Ovary (tissue), 7 donors: ENCODE measurements at regions not wholly inside any gene's neighbourhood (a gene's known extent, or its start where the extent isn't known, plus 50 kb on each side); places are given as distances from the start of the nearest gene placed in this dataset.

Source experiments
- DNase-seq, 5 donors: peaks; one replicate each; pipeline ENCODE4 v3.0.0-alpha.2; 2019 to 2020
- H3K27ac ChIP-seq, 2 donors: fragments of 200-600 bp; one replicate each; pipeline versions ENCODE4 v1.5.1 to v1.8.0; 2019 to 2022
- H3K27me3 ChIP-seq: fragments of 200-600 bp; one replicate; pipeline ENCODE4 v1.8.0; 2022
- H3K36me3 ChIP-seq: fragments of 200-600 bp; sonication (generic); one replicate; pipeline ENCODE4 v1.5.1; 2019
- H3K4me1 ChIP-seq: one replicate; pipeline ENCODE4 v1.8.1; 2013; ENCODE audit warnings: mild to moderate bottlenecking, moderate library complexity; ENCODE audit not compliant: insufficient read depth
- H3K4me3 ChIP-seq: fragments of 200-600 bp; sonication (generic); one replicate; pipeline ENCODE4 v1.5.1; 2017
- H3K9me3 ChIP-seq, 2 donors: fragments of 200-600 bp in 1 of 2; sonication (generic) in 1 of 2; one replicate each; pipeline versions ENCODE4 v1.5.1 to v1.8.1; 2013 to 2019; ENCODE audit warnings: mild to moderate bottlenecking in 1 of 2, moderate library complexity in 1 of 2
- EP300 ChIP-seq: sonication (generic); formaldehyde crosslinking; IDR thresholded peaks from one replicate; pipeline ENCODE4 v1.6.1; 2017; ENCODE audit warnings: antibody characterized with exemption
- POLR2A ChIP-seq: fragments of 450-650 bp; IDR thresholded peaks from one replicate; pipeline ENCODE4 v1.6.1; 2017; ENCODE audit warnings: antibody characterized with exemption, mild to moderate bottlenecking, moderate library complexity
- WGBS, 3 donors: extraction: QIAGEN DNeasy Blood & Tissue Kit in 1 of 3; methylation state at CpG; one replicate each; pipeline versions ENCODE4 v1.1.5 to v1.1.7; 2013 to 2017; 5-methylcytosine and 5-hydroxymethylcytosine counted together
- intact Hi-C, 4 donors: fragments of 100-400 bp; cut with DNase I; formaldehyde crosslinking; loops; one replicate each; pipeline versions ENCODE4 v1.11.0 to v1.15.1; 2022 to 2023
- TF ChIP-seq, protein P1 (sequence below), 3 donors: fragments of 450-650 bp in 2 of 3; fragments of 200-600 bp in 1 of 3; IDR thresholded peaks; one replicate each; pipeline versions ENCODE4 v1.5.1 to v1.8.0; 2016 to 2022; ENCODE audit warnings: antibody characterized with exemption in 3 of 3, mild to moderate bottlenecking in 1 of 3
- donor health status: DM: no; HTN: no; CAD: no; lungs with moderate emphysema.
- donor health status: DM: no; HTN: no; CAD: no.
- donor health status: Bipolar disorder and iron deficiency.
- donor health status: DM: no; HTN: no; CAD: no.
- donor health status: DM: yes; HTN: yes; CAD: no.

DNA sequence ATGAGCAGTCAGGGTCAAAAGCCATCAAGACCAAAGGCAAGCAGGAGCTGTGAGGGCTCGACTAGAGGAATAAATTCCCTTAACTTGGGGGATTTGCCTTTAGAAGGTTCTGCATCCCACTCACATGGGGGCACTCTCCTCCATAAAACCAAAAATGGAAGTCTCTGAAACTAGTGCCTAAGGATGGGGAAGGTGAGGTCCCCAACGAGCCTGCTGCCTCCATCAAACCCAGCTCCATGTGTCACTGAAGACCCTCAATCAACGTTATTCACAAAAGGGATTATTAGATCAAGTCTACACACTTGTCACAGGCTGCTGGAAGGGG is 254.9 kb upstream of the NCKAP5 start:
- H3K4me1 ChIP-seq, result peaks cover under 1% of the 10 kb centered on the region
- H3K36me3 ChIP-seq, result no peaks in the 10 kb centered on the region
- H3K27ac ChIP-seq, result no peak overlapping the region
- TF ChIP-seq, protein P1, sequence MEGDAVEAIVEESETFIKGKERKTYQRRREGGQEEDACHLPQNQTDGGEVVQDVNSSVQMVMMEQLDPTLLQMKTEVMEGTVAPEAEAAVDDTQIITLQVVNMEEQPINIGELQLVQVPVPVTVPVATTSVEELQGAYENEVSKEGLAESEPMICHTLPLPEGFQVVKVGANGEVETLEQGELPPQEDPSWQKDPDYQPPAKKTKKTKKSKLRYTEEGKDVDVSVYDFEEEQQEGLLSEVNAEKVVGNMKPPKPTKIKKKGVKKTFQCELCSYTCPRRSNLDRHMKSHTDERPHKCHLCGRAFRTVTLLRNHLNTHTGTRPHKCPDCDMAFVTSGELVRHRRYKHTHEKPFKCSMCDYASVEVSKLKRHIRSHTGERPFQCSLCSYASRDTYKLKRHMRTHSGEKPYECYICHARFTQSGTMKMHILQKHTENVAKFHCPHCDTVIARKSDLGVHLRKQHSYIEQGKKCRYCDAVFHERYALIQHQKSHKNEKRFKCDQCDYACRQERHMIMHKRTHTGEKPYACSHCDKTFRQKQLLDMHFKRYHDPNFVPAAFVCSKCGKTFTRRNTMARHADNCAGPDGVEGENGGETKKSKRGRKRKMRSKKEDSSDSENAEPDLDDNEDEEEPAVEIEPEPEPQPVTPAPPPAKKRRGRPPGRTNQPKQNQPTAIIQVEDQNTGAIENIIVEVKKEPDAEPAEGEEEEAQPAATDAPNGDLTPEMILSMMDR (IDR thresholded peaks at IDR 0.05), result no peak
- TF ChIP-seq POLR2A (no peak), EP300 (no peak)
- intact Hi-C loops, result no loop called here
- no peaks in the 10 kb centered on the region for H3K27me3 ChIP-seq
- WGBS, 3 donors, result 73 to 79% (median 74%) methylated on average over 3 of the region's 3 CpGs
- no peak overlapping the region for H3K4me3 ChIP-seq
- no peak for DNase-seq
- H3K9me3 ChIP-seq, result peaks cover 0 to 2% of the 10 kb centered on the region in 2 donors

DNA sequence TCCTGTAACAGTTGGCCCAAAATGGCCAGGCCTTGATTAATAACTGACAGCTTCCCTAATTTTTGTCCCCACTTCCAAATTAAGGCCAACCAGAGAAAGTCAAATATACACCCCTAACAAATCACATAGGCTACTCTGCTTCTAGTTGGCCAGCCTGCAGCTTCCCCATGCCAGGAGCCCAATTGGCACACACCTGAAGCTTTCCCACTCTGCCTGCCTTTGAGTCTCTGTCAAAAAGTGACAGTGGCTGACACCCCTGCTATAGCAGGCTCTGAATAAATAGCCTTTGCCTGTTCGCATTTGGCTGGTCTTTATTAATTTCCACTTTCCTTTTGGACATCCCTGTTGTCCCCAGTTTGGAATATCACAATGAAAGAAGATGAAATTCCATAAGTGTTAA is 256.6 kb upstream of the NCKAP5 start:
- WGBS, 3 donors, result 91 to 98% (median 91%) methylated on average over 1 of the region's 1 CpG

DNA sequence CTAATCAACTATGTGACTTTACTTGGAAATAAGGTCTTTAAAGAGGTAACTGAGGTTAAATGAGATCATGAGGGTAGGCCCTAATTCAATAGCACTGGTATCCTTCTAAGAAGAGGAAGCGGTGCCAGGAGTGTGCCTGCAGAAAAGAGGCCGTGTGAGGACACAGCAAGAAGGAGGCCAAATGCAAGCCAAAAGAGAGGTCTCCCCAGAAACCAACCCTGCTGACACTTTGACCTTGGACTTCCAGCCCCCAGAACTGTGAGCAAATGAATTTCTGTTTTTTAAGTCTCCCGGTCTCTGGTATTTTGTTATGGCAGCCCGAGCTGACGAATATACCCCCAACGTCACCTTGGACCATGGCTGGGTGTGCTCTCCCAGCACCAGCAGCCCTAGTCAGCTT is 257.5 kb upstream of the NCKAP5 start:
- WGBS, 3 donors, result 86 to 92% (median 90%) methylated on average over 6 of the region's 6 CpGs
- Histone ChIP-seq H3K9me3 (peaks cover 0 to 2% of the 10 kb centered on the region in 2 donors), H3K27me3 (no peaks in the 10 kb centered on the region), H3K36me3 (no peaks in the 10 kb centered on the region), H3K4me1 (no peaks in the 10 kb centered on the region), H3K4me3 (no peak overlapping the region), H3K27ac (no peak overlapping the region)
- intact Hi-C loops, result no loop called here
- no peak for TF ChIP-seq EP300
- TF ChIP-seq, protein P1 (IDR thresholded peaks at IDR 0.05), result no peak
- TF ChIP-seq POLR2A, result no peak
- DNase-seq, result no peak

More for the DNA sequence above, 256.6 kb upstream of the NCKAP5 start:
- H3K36me3 ChIP-seq, result no peaks in the 10 kb centered on the region
- no peaks in the 10 kb centered on the region for H3K27me3 ChIP-seq
- intact Hi-C loops, result no loop called here
- no peak for DNase-seq
- H3K4me3 ChIP-seq, result no peak overlapping the region
- H3K27ac ChIP-seq, result no peak overlapping the region
- no peaks in the 10 kb centered on the region for H3K4me1 ChIP-seq
- peaks cover 0 to 2% of the 10 kb centered on the region in 2 donors for H3K9me3 ChIP-seq
- TF ChIP-seq, protein P1 (IDR thresholded peaks at IDR 0.05), result no peak
- TF ChIP-seq EP300, result no peak
- TF ChIP-seq POLR2A, result no peak

DNA sequence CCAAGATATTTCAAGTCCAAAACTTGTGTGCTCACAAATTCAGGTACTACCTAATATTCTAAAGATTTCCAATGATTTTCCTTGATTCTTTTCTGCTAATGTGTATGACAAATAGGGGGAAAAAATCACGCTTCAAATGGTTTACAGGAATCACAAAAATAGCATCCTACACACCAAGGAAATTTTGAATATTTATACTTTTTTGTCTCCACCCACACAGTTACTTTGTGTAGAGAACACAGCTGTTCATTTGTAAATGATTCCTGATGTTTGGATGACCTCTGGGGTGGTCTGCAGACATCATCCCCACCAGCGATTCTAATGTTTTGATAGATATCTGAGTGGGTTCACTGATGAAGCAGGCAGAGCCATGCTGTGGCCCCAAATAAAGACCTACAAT is 260.6 kb upstream of the NCKAP5 start:
- 6 to 16% (median 13%) methylated on average over 2 of the region's 2 CpGs for WGBS, 3 donors
- Histone ChIP-seq H3K27ac (no peak overlapping the region), H3K9me3 (peaks cover 0 to 2% of the 10 kb centered on the region in 2 donors), H3K36me3 (no peaks in the 10 kb centered on the region), H3K27me3 (no peaks in the 10 kb centered on the region), H3K4me3 (no peak overlapping the region), H3K4me1 (no peaks in the 10 kb centered on the region)
- intact Hi-C loops, result no loop called here
- TF ChIP-seq EP300 (no peak), POLR2A (no peak)
- TF ChIP-seq, protein P1 (IDR thresholded peaks at IDR 0.05), result no peak
- no peak for DNase-seq
